Esophagus muscularis mucosa (tissue), 3 donors: ENCODE measurements at regions not wholly inside any gene's neighbourhood (a gene's known extent, or its start where the extent isn't known, plus 50 kb on each side); places are given as distances from the start of the nearest gene placed in this dataset.
A peak's percentile ranks its signal among the peaks of the same experiment; 100 is the strongest.

Experiments used
- POLR2A ChIP-seq: fragments of 450-650 bp; IDR thresholded peaks from one replicate; pipeline ENCODE4 v1.6.1; 2017; ENCODE audit warnings: antibody characterized with exemption, moderate library complexity, mild to moderate bottlenecking, low read depth
- TF ChIP-seq, protein P1 (sequence below), 3 experiments: fragments of 200-600 bp in 2 of 3; fragments of 450-650 bp in 1 of 3; sonication (generic) in 2 of 3; IDR thresholded peaks; one replicate each; pipeline ENCODE4 v1.5.1; 2017 to 2019; ENCODE audit warnings: antibody characterized with exemption in 3 of 3, mild to moderate bottlenecking in 2 of 3, moderate library complexity in 1 of 3

- TF ChIP-seq POLR2A = no peak
- TF ChIP-seq, protein P1, sequence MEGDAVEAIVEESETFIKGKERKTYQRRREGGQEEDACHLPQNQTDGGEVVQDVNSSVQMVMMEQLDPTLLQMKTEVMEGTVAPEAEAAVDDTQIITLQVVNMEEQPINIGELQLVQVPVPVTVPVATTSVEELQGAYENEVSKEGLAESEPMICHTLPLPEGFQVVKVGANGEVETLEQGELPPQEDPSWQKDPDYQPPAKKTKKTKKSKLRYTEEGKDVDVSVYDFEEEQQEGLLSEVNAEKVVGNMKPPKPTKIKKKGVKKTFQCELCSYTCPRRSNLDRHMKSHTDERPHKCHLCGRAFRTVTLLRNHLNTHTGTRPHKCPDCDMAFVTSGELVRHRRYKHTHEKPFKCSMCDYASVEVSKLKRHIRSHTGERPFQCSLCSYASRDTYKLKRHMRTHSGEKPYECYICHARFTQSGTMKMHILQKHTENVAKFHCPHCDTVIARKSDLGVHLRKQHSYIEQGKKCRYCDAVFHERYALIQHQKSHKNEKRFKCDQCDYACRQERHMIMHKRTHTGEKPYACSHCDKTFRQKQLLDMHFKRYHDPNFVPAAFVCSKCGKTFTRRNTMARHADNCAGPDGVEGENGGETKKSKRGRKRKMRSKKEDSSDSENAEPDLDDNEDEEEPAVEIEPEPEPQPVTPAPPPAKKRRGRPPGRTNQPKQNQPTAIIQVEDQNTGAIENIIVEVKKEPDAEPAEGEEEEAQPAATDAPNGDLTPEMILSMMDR (IDR thresholded peaks at IDR 0.05) = peak; percentile 41 to 46 (median 44)
These were observed 258.7 kb downstream of the LRFN2 start for GRCh38 chr6:40328386-40328985.
